ENCODE measurements at regions not wholly inside any gene's neighbourhood (a gene's known extent, or its start where the extent isn't known, plus 50 kb on each side); places are given as distances from the start of the nearest gene placed in this dataset.
"Not testable (repeated sequence)": the region's sequence is repeated elsewhere in the genome, so short reads cannot be mapped to it uniquely, and the experiment has no call there.

- DNase-seq, result no peak
These were observed 361.4 kb upstream of the RPS23 start for GRCh38 chr5:82639393-82640144.

DNA sequence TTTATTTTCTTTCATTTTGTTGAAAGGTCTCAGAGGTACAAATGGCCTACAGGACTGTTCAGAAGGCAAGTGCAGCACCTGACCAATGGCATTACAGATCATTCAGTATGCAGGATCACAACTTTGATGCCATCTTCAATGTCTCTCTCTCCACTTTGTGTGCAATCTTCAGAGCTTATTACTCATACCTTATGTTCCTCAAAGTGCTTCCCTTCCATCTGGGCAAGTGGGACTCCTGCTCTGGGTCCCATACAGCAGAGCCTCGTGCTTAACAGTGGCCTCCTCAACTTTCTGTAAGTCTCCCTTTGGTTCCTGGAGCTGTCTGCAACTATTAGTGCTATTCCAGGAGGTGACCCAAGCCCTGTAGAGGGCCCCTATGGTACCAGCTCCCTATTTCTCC lies 358.4 kb upstream of the RPS23 start:
- DNase-seq, result no peak

GRCh38 chr5:82635561-82636288 lies 357.6 kb upstream of the RPS23 start:
- peak; percentile 20 for DNase-seq

DNA sequence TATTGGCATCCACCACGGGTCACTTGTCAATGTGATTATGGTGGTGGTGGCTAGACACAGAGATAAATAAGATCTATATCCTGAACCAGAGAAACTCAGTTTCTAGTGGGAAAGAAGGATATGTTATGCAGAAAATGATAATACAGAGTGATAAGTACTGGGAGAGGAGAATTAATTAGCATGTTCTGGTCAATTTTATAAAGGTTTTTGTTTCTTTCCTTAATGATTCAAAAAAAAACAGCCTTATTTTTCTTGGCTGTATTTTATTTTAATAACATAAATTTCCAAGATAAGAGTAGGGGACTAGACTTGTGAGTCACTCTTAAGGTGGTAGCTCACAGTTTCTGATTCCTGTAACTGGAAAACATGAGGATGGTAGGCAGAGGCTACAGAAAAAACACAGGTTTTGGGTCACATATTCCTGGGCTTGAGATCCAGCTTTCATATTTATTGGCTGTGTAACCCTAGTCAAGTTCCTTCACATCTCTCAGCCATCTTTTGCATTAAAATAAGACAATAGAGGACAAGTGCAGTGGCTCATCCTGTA lies 350.3 kb upstream of the RPS23 start:
- no peak for DNase-seq

DNA sequence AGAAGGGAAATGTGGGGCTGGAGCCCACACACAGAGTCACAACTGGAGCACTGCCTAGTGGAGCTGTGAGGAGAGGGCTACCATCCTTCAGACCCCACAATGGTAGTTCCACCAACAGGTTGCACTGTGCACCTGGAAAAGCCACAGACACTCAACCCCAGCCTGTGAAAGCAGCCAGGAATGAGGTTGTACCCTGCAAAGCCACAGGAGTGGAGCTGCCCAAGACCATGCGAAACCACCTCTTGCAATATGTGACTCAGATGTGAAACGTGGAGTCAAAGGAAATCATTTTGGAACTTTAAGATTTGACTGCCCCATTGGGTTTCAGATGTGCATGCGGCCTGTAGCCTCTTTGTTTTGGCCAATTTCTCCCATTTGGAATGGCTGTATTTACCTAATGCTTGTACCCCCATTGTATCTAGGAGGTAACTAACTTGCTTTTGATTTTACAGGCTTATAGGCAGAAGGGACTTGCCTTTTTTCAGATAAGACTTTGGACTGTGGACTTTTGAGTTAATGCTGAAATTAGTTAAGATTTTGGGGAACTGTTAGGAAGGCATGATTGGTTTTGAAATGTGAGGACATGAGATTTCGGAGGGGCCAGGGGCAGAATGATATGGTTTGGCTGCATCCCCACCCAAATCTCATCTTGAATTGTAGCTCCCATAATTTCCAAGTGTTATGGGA lies 348.9 kb upstream of the RPS23 start:
- not testable (repeated sequence) for DNase-seq

DNA sequence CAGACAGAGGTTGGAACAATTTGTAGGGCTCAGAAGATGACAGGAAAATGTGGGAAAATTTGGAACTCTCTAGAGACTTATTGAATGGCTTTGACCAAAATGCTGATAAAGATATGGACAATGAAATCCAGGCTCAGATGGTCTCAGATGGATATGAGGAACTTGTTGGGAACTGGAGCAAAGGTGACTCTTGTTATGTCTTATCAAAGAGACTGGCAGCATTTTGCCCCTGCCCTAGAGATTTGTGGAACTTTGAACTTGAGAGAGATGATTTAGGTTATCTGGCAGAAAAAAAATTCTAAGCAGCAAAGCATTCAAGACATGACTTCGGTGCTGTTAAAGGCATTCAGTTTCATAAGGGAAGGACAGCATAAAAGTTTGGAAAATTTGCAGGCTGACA lies 347.9 kb upstream of the RPS23 start:
- not testable (repeated sequence) for DNase-seq

GRCh38 chr5:82624062-82624461 lies 345.9 kb upstream of the RPS23 start:
- peak; percentile 16 for DNase-seq

- no peak for DNase-seq
These were observed 344.8 kb upstream of the RPS23 start for GRCh38 chr5:82622711-82623514.

- DNase-seq, result no peak
These were observed 344.1 kb upstream of the RPS23 start for GRCh38 chr5:82622205-82622604.

DNA sequence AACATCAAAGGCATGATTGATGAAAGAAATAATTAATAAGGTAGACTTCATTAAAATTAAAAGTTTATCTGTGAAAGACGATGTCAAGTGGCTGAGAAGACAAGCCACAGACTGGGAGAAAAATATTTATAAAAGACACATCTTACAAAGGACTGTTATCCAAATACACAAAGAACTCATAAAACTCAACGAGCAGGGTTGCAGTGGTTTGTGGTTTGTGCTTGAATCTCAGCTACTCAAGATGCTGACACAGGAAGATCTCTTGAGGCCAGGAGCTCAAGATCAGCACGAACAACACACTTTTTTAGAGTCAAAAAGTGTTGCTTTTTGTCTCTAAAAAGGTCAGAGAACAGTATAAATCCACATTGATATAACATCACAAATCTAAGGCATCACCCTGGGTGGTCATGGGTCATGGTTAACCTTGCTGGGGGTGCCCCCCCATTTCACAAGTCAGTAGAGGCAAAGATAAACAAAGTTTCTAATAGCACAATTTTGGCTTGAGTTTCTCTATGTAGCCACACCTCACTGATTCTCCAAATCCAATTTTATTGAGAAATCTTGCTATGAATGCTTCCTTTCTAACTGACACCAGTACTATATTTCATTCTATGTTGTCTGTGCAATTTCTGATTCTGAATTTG lies 342.9 kb upstream of the RPS23 start:
- no peak for DNase-seq

GRCh38 chr5:82619097-82619496 lies 340.9 kb upstream of the RPS23 start:
- no peak for DNase-seq

GRCh38 chr5:82614706-82615105 lies 336.6 kb upstream of the RPS23 start:
- no peak for DNase-seq

- no peak for DNase-seq
These were observed 335.7 kb upstream of the RPS23 start for GRCh38 chr5:82613891-82614290.

DNA sequence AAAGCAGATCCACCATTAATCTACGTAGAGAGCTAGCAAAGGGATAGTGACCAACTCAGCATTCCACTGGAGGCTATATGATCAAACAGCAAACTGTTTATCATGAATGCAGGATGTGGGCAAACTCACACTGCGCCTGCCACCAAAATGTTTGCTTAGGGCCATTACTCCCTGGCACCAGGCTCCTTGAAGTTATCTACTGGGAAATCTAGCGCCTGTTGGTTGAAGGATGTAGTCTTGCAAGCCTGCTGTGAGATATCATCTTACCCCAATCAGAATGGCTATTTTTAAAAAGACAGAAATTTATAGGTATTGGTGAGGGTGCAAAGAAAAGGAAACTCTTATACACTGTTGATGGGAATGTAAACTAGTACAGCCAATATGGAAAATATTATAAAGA lies 332.5 kb upstream of the RPS23 start:
- no peak for DNase-seq

- no peak for DNase-seq
These were observed 327.4 kb upstream of the RPS23 start for GRCh38 chr5:82605441-82605973.

DNA sequence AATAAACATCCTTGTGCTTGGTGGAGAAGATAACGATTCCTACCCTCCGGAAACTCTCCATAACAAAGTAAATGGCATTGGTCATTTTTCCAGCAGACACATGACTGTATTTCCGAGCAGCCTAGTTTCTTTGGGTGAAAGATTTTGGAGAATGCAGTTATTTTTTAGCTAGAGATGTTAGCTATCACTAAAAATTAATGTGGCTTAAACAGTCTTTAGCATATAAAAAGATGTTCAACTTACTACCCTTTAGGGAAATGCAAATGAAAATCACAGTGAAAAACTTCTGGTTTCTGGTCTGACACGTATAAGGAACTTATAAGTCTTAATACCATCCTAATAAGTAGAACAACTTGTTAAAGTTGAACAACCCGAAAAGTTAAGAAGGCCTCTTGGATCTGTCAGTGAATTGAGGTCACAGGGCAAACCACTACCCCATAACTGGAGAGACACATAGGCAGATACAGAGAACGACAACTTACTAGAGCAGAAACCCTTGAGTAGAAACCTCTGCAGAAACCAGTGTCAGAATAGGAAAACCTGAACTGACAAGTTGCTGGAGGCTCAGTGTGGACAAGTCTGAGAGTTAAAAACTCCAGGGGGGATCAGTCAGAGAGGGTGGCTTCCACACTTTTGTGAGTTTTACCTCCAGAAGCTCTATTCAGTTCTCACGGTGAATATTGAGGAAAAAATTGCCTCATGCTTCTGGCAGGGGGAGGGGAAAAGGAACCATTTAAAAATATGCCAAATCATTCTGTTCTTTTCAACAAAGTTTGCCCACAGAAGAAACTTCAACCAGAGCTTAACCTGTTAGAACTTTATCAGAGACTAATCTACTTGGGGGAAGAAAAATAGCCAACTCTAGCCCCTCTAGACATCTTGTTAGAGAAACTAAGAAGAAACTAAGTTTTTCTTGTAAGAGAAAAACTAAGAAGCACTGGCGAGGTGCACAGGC lies 325.2 kb upstream of the RPS23 start:
- no peak for DNase-seq

GRCh38 chr5:82601861-82602260 lies 323.7 kb upstream of the RPS23 start:
- no peak for DNase-seq

DNA sequence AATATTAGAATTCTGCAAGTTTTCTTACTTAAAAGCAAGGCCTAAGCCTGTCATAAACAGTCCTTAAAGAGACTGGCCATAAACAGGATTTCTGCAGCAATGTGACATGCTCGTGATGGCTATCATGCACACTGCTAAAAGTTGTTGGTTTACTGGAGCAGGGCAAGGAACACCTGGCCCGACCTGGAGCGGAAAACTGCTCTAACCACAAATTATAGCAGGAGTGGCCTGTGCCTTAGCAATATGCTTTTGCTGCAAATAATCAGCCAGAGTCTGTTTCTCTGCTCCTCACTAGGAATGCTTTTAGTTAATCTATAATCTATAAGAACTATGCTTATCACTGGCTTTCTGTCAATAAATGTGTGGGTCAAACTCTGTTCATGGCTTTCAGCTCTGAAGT lies 322.9 kb upstream of the RPS23 start:
- DNase-seq, result no peak

- no peak for DNase-seq
These were observed 321.5 kb upstream of the RPS23 start for GRCh38 chr5:82599692-82600091.

DNA sequence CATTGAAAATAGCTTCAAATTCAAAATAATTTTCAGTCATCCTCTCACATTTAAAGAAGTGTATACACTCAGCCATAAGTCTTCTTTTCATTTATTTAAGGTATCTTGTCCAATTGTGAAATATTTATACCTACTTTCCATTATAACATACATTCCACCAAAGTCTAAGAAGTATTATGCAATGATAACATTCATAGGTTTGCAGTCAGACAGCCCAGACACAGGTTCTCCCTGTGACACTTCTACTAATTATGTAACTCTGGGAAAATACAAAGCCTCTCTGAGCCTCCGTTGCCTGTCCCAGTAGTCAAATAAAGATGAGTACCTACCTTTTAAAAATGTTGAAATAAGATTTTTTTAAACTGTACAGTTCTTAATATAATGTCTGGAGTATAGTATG lies 320.9 kb upstream of the RPS23 start:
- DNase-seq, result no peak

DNA sequence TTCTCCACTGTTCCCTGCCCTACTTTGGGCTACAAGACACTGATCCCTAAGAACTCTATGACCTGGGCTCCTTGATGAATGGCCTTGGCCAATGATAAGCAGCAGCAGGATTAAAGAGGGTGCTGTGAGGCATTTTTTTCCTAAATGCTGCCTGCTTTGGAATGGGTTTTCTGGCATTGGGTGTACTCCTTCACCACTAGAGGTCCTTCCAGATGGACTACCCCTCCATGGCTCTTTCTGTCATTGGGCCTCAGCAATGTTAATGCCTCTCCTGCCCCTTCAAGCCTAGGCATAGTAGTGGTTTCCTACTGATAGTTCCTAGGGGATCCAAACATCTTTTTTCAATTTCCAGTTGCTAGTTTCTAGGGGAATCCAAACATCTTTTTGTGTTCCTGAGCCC lies 319.3 kb upstream of the RPS23 start:
- DNase-seq, result peak; percentile 3
